PC-3 (cell line): ENCODE measurements at regions not wholly inside any gene's neighbourhood (a gene's known extent, or its start where the extent isn't known, plus 50 kb on each side); places are given as distances from the start of the nearest gene placed in this dataset.

Source experiments
- ATAC-seq: fragments of 200-7000 bp; cut with Tn5 transposase; 2 replicates; pipeline ENCODE4 v1.9.1; 2020; ENCODE audit warnings: mild to moderate bottlenecking, moderate library complexity
- BruUV-seq: library from RNA; stranded (reverse); fragments of 400-500 nt; replicated peaks from 2 replicates; lab custom pipeline; 2021; lab: Mats Ljungman, UMichigan
- CTCF ChIA-PET: fragments of 300-600 bp; sonication (Branson Sonifier 250); formaldehyde crosslinking; loops from one replicate; lab custom pipeline; 2022; ENCODE audit warnings: antibody characterized with exemption; lab: Charles Lee
- POLR2A ChIA-PET: fragments of 300-600 bp; sonication (Branson Sonifier 250); formaldehyde crosslinking; loops from one replicate; lab custom pipeline; 2022; ENCODE audit warnings: antibody characterized with exemption; ENCODE audit not compliant: unreplicated experiment; lab: Charles Lee
- DNase-seq: peaks from one replicate; pipeline ENCODE4 v3.0.0-alpha.2; 2015
- H2AFZ ChIP-seq: fragments of 300-600 bp; sonication (generic); 2 replicates; pipeline ENCODE4 v1.6.0; 2016; ENCODE audit warnings: antibody characterized with exemption, low read length
- H3F3A ChIP-seq: fragments of 300-600 bp; sonication (generic); one replicate; pipeline ENCODE4 v1.6.0; 2017; ENCODE audit warnings: antibody characterized with exemption, low read length, control low read depth, mild to moderate bottlenecking; ENCODE audit not compliant: unreplicated experiment
- H3K27ac ChIP-seq: fragments of 300-600 bp; sonication (generic); 2 replicates; pipeline ENCODE4 v1.5.1; 2016; ENCODE audit warnings: mild to moderate bottlenecking, low read length
- H3K27me3 ChIP-seq: fragments of 300-600 bp; sonication (generic); 2 replicates; pipeline ENCODE4 v1.6.1; 2016; ENCODE audit warnings: low read length, mixed read lengths
- H3K36me3 ChIP-seq: fragments of 300-600 bp; sonication (generic); 2 replicates; pipeline ENCODE4 v1.6.1; 2016; ENCODE audit warnings: low read depth, mixed run types, low read length, mixed read lengths
- H3K4me1 ChIP-seq: fragments of 300-600 bp; sonication (generic); 2 replicates; pipeline ENCODE4 v1.5.1; 2016; ENCODE audit warnings: low read length; ENCODE audit not compliant: insufficient read depth
- H3K4me2 ChIP-seq: fragments of 300-600 bp; sonication (generic); 2 replicates; pipeline ENCODE4 v1.6.0; 2016; ENCODE audit warnings: low read length
- H3K4me3 ChIP-seq: fragments of 300-600 bp; sonication (generic); 2 replicates; pipeline ENCODE4 v1.5.1; 2016; ENCODE audit warnings: mild to moderate bottlenecking, low read length, mixed read lengths
- H3K79me2 ChIP-seq: fragments of 300-600 bp; sonication (generic); 2 replicates; pipeline ENCODE4 v1.6.1; 2017; ENCODE audit warnings: low read length, mixed read lengths
- H3K9ac ChIP-seq: fragments of 300-600 bp; sonication (generic); 2 replicates; pipeline ENCODE4 v1.6.0; 2016; ENCODE audit warnings: mild to moderate bottlenecking, low read length
- H3K9me2 ChIP-seq: fragments of 300-600 bp; sonication (generic); replicated peaks from 2 replicates; pipeline ENCODE4 v1.6.1; 2016; ENCODE audit warnings: mixed run types, low read length, mixed read lengths
- H3K9me3 ChIP-seq: fragments of 300-600 bp; sonication (generic); 2 replicates; pipeline ENCODE4 v1.6.1; 2016; ENCODE audit warnings: low read length, mixed read lengths
- H4K20me1 ChIP-seq: fragments of 300-600 bp; sonication (generic); 2 replicates; pipeline ENCODE4 v1.6.1; 2016; ENCODE audit warnings: low read length, mixed read lengths
- EZH2 ChIP-seq: fragments of 300-600 bp; sonication (generic); IDR thresholded peaks from one replicate; pipeline ENCODE4 v1.6.1; 2017; ENCODE audit warnings: antibody characterized with exemption, mild to moderate bottlenecking, low read length; ENCODE audit not compliant: unreplicated experiment
- EZH2phosphoT487 ChIP-seq: fragments of 300-600 bp; sonication (generic); IDR thresholded peaks from 2 replicates; pipeline ENCODE4 v1.6.1; 2018; ENCODE audit warnings: mild to moderate bottlenecking, antibody characterized with exemption, low read length, borderline replicate concordance
- intact Hi-C: fragments of 100-400 bp; cut with micrococcal nuclease; formaldehyde crosslinking; loops from 2 replicates; pipeline ENCODE4 v1.9.0; 2023
- TF ChIP-seq, protein P1 (sequence below): fragments of 300-600 bp; sonication (generic); conservative IDR thresholded peaks from 2 replicates; pipeline ENCODE4 v1.5.1; 2017; ENCODE audit warnings: antibody characterized with exemption, low read depth, mild to moderate bottlenecking, low read length

DNA sequence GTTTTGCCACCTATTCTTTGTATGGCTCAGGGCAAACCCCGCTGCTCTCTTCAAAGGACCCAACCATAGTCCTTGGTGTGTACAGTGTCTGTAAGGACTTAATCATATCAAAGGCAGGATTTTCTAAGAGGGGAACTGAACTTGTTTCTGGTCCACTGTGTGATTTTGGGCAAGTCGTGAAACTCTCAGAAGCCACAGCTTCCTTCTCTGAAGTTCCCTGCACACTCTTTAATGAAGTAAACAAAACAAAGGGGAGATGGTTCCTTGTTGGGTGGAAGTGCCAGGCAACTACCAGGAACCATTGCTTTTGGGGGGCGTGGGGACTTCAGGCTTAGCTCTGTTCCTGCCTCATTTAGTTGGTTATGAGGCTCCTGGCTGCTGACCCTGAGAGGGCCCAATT is 152.4 kb downstream of the VRK1 start:
- CTCF ChIA-PET: no interaction called here
- Histone ChIP-seq H3K4me1 (no peaks in the 10 kb centered on the region), H3K36me3 (no peaks in the 10 kb centered on the region), H3K27me3 (no peaks in the 10 kb centered on the region), H3F3A (no peaks in the 10 kb centered on the region), H3K9me3 (no peaks in the 10 kb centered on the region), H4K20me1 (no peaks in the 10 kb centered on the region), H2AFZ (no peak overlapping the region), H3K9ac (no peak overlapping the region), H3K9me2 (no peaks in the 10 kb centered on the region), H3K4me3 (no peak overlapping the region), H3K4me2 (no peak overlapping the region), H3K27ac (no peak overlapping the region), H3K79me2 (no peaks in the 10 kb centered on the region)
- intact Hi-C loops: no loop called here
- no peak for ATAC-seq
- no peak for TF ChIP-seq EZH2
- TF ChIP-seq EZH2phosphoT487: no peak
- TF ChIP-seq, protein P1, sequence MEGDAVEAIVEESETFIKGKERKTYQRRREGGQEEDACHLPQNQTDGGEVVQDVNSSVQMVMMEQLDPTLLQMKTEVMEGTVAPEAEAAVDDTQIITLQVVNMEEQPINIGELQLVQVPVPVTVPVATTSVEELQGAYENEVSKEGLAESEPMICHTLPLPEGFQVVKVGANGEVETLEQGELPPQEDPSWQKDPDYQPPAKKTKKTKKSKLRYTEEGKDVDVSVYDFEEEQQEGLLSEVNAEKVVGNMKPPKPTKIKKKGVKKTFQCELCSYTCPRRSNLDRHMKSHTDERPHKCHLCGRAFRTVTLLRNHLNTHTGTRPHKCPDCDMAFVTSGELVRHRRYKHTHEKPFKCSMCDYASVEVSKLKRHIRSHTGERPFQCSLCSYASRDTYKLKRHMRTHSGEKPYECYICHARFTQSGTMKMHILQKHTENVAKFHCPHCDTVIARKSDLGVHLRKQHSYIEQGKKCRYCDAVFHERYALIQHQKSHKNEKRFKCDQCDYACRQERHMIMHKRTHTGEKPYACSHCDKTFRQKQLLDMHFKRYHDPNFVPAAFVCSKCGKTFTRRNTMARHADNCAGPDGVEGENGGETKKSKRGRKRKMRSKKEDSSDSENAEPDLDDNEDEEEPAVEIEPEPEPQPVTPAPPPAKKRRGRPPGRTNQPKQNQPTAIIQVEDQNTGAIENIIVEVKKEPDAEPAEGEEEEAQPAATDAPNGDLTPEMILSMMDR: no peak
- BruUV-seq: no TSS peak
- no peak for DNase-seq
- POLR2A ChIA-PET: no interaction called here

DNA sequence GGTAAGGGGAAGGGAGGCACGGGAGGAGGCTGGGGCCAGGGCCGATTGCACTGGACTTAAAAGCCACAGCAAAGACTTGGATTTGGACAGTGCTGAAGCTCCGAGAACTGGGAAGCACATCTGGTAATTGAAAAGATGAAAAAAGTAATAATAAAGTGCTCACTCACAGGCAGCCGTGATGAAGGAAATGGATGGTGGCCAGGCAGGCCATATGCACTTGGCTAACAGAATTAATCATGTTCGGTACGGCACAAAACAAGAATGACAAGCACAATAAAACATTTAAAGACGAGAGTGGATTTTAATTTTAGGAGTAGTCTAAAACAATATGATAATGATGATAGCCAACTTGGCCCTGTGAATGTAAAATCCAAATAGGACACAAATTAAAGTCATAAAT is 154.3 kb downstream of the VRK1 start:
- Histone ChIP-seq H3K79me2 (no peaks in the 10 kb centered on the region), H3K27ac (no peak overlapping the region), H2AFZ (no peak overlapping the region), H3K27me3 (no peaks in the 10 kb centered on the region), H3K9ac (no peak overlapping the region), H3K36me3 (no peaks in the 10 kb centered on the region), H3K4me2 (no peak overlapping the region), H4K20me1 (no peaks in the 10 kb centered on the region), H3F3A (no peaks in the 10 kb centered on the region), H3K9me2 (no peaks in the 10 kb centered on the region), H3K9me3 (no peaks in the 10 kb centered on the region), H3K4me3 (no peak overlapping the region), H3K4me1 (no peaks in the 10 kb centered on the region)
- ChIA-PET CTCF (no interaction called here), POLR2A (no interaction called here)
- intact Hi-C loops: no loop called here
- BruUV-seq: no TSS peak
- DNase-seq: no peak
- TF ChIP-seq, protein P1: no peak
- TF ChIP-seq EZH2phosphoT487 (no peak), EZH2 (no peak)
- ATAC-seq: no peak

DNA sequence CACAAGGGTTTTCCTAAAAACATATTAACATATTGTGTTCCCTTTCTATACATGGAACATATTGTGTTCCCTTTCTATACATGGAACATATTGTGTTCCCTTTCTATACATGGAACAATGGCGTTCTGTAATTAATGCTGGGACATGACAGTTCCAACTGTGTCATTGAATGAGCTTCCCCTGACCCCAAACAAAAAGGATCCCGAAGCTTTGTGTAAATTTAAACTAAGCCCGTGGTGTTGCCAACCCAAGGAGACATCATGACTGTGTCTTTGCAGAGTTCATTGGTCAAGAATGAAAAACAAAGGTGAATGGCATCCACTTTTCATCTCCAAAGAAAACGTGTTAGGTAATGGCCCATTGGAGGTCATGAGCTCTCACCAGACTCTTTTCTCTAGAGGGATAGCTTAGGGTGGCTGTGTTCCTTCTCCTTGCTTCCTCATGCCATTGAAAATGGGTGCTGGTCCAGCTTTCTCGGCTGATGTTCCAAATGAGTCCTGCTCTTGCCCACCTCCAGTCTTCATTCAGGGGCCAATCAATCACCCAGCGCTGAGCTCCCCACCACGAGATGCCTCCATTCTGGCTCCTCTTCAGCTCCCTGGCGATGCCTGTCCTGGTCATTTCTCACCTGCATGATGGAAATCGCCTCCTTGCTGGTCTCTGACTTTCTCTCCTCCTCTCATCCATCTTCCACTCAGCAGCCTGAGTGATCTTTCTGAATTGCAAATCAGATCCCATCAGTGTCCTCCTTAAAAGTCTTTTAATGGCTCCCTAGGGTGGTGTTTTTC is 156.1 kb downstream of the VRK1 start:
- ChIA-PET POLR2A (no interaction called here), CTCF (no interaction called here)
- Histone ChIP-seq H3K36me3 (no peaks in the 10 kb centered on the region), H3K4me3 (no peak overlapping the region), H3F3A (no peaks in the 10 kb centered on the region), H3K9me3 (no peaks in the 10 kb centered on the region), H3K27ac (no peak overlapping the region), H3K4me1 (no peaks in the 10 kb centered on the region), H4K20me1 (no peaks in the 10 kb centered on the region), H2AFZ (no peak overlapping the region), H3K79me2 (no peaks in the 10 kb centered on the region), H3K4me2 (no peak overlapping the region), H3K27me3 (no peaks in the 10 kb centered on the region), H3K9ac (no peak overlapping the region), H3K9me2 (no peaks in the 10 kb centered on the region)
- TF ChIP-seq EZH2phosphoT487 (no peak), EZH2 (no peak)
- TF ChIP-seq, protein P1: no peak
- no peak for ATAC-seq
- intact Hi-C loops: no loop called here
- DNase-seq: no peak
- no TSS peak for BruUV-seq
